Heart left ventricle (tissue), 16 donors: ENCODE measurements at regions not wholly inside any gene's neighbourhood (a gene's known extent, or its start where the extent isn't known, plus 50 kb on each side); places are given as distances from the start of the nearest gene placed in this dataset.

Experiments used
- ATAC-seq, 4 donors: fragments of 200-7000 bp; cut with Tn5 transposase; one replicate each; pipeline ENCODE4 v1.9.1; 2020 to 2022; ENCODE audit warnings: moderate library complexity in 4 of 4, mild to moderate bottlenecking in 3 of 4, moderate number of reproducible peaks in 1 of 4
- DNase-seq, 5 donors: peaks; one replicate each; pipeline ENCODE4 v3.0.0-alpha.2; 2020
- H3K27ac ChIP-seq, 12 donors: fragments of 200-600 bp; sonication (generic) in 4 of 12; one replicate each; pipeline versions ENCODE4 v1.5.0 to v1.8.0; 2016 to 2022; ENCODE audit warnings: mild to moderate bottlenecking in 2 of 12
- H3K27me3 ChIP-seq, 9 donors: fragments of 200-600 bp; sonication (generic) in 2 of 9; one replicate each; pipeline versions ENCODE4 v1.5.1 to v1.8.0; 2016 to 2022; ENCODE audit warnings: mild to moderate bottlenecking in 3 of 9
- H3K36me3 ChIP-seq, 9 donors: fragments of 200-600 bp; sonication (generic) in 2 of 9; one replicate each; pipeline versions ENCODE4 v1.5.0 to v1.8.0; 2018 to 2022; ENCODE audit warnings: mild to moderate bottlenecking in 2 of 9
- H3K4me1 ChIP-seq, 12 donors: fragments of 200-600 bp; sonication (generic) in 4 of 12; one replicate each; pipeline versions ENCODE4 v1.5.0 to v1.8.0; 2016 to 2022; ENCODE audit warnings: mild to moderate bottlenecking in 3 of 12
- H3K4me3 ChIP-seq, 12 donors: fragments of 200-600 bp; sonication (generic) in 4 of 12; one replicate each; pipeline versions ENCODE4 v1.5.0 to v1.8.0; 2017 to 2022; ENCODE audit warnings: mild to moderate bottlenecking in 9 of 12, moderate library complexity in 4 of 12
- H3K9me3 ChIP-seq, 12 donors: fragments of 200-600 bp; sonication (generic) in 4 of 12; one replicate each; pipeline versions ENCODE4 v1.5.0 to v1.8.0; 2016 to 2022; ENCODE audit warnings: mild to moderate bottlenecking in 1 of 12
- POLR2A ChIP-seq, 2 donors: fragments of 450-650 bp; IDR thresholded peaks; one replicate each; pipeline ENCODE4 v1.6.1; 2017; ENCODE audit warnings: antibody characterized with exemption in 2 of 2, mild to moderate bottlenecking in 2 of 2, moderate library complexity in 2 of 2
- WGBS, 4 donors: extraction: QIAGEN DNeasy Blood & Tissue Kit in 2 of 4; methylation state at CpG; one replicate each; pipeline versions ENCODE4 v1.1.5 to v1.1.7; 2013 to 2018; 5-methylcytosine and 5-hydroxymethylcytosine counted together
- intact Hi-C, 10 donors: fragments of 100-400 bp; cut with DNase I; formaldehyde crosslinking; loops; one replicate each; pipeline versions ENCODE4 v1.11.1 to v1.14.2; 2022
- TF ChIP-seq, protein P1 (sequence below), 12 donors: fragments of 200-600 bp; sonication (generic) in 4 of 12; IDR thresholded peaks; one replicate each; pipeline versions ENCODE4 v1.5.0 to v1.8.0; 2018 to 2022; ENCODE audit warnings: antibody characterized with exemption in 12 of 12, mild to moderate bottlenecking in 5 of 12
- donor health status: ischemic (EF 13 %, LVEDD 7.1; RV severe dilation, severe dysfunction).
- donor health status: healthy with polysubstance abuse.
- donor health status: DM: no; HTN: yes; CAD: no.
- donor health status: DM: no; HTN: no; CAD: no.
- donor health status: ischemic (EF 25% LVEDD 6.9; RV normal size, moderate dysfunction).
- donor health status: ischemic (EF 25% LVEDD 5.7; RV mildly dilated, moderate dysfunction).
- donor health status: healthy.
- donor health status: DM: yes; HTN: yes; CAD: no.
- donor health status: ischemic (EF 35%, LVEDD 5.7; RV mildly dilated, moderate dysfunction).
- donor health status: nonischemic (EF 11% LVEDD 7.7; RV severe dilation, severe dysfunction).
- donor health status: DM: yes; HTN: yes; CAD: no.
- donor health status: PGD.
- donor health status: ischemic (EF 29% LVEDD 5.4; RV normal size, mild dysfunction).
- donor health status: nonischemic (EF 23%, LVEDD 6.1; RV moderate dilation, normal function).

DNA sequence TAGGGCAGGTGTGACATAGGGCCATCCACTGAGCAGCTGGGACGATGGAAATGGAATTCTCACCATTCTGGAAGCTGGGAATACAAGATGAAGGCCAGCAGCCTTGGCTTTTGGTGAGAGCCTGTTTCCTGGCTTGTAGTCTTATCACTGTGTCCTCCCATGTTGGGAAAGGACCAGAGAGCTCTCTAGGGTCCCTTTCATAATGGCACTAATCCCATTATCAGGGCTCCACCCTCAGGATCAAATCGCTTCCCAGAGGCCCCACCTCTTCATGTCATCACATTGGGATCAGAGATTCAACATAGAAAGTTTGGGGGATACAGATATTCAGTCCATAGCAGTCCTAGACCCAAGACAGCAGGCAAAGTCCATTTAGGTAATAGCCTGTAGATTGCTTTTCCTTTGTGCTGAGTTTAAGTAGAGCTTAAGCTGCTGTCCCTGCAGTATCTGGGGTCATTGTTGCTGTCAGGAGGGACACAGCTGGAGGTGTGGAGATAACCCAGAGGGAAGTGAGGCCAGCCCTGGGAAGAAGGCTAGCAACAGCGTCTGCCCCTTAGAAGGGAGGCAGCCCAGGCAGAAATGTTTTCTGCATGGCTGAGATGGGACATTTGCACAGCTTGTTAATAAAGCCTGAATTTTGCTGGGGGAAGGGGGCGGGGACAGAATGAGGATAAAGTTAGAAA is 136.5 kb upstream of the GPR12 start:
- intact Hi-C loops = no loop called here
- H3K27ac ChIP-seq = no peak overlapping the region
- ATAC-seq (no peak), DNase-seq (no peak)
- H3K4me3 ChIP-seq = no peak overlapping the region
- H3K27me3 ChIP-seq = peaks cover 0 to 56% (median 6%) of the 10 kb centered on the region in 9 donors
- H3K4me1 ChIP-seq = no peaks in the 10 kb centered on the region
- TF ChIP-seq, protein P1, sequence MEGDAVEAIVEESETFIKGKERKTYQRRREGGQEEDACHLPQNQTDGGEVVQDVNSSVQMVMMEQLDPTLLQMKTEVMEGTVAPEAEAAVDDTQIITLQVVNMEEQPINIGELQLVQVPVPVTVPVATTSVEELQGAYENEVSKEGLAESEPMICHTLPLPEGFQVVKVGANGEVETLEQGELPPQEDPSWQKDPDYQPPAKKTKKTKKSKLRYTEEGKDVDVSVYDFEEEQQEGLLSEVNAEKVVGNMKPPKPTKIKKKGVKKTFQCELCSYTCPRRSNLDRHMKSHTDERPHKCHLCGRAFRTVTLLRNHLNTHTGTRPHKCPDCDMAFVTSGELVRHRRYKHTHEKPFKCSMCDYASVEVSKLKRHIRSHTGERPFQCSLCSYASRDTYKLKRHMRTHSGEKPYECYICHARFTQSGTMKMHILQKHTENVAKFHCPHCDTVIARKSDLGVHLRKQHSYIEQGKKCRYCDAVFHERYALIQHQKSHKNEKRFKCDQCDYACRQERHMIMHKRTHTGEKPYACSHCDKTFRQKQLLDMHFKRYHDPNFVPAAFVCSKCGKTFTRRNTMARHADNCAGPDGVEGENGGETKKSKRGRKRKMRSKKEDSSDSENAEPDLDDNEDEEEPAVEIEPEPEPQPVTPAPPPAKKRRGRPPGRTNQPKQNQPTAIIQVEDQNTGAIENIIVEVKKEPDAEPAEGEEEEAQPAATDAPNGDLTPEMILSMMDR (IDR thresholded peaks at IDR 0.05) = no peak
- no peak for TF ChIP-seq POLR2A (IDR thresholded peaks at IDR 0.05)
- WGBS, 4 donors = 28 to 39% (median 29%) methylated on average over 4 of the region's 4 CpGs
- no peaks in the 10 kb centered on the region for H3K9me3 ChIP-seq
- no peaks in the 10 kb centered on the region for H3K36me3 ChIP-seq

DNA sequence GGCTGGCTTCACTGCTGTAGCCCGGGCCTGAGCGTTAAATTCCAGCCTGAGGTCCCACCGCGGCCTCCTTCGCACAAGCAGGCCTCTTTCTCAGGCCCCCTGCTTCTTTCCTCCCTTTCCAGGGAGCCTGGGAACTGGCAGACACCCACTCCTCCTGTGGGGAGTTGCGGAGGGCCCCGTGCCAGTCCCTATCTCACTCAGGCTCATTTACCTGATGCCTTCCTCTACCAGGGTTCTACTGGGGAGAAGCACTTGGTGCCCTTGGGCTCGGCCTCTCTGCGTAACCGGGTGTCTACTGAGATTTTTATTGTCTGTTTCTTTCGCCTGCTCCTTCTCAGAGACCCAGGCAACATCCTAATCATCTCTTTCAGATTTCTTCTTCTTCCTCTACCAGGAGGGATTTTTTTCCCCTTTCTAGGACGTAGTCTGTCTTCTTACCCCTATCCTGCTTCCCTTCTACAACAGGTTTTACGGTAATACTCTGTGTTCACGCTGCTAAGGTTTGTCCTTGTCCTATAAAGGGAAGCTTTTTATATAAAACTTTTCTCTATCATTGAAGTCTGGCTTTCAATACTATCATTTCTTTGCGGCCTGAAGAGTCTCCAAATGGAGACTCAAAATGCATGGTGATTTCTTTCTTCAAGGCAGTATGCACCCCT is 135.4 kb upstream of the GPR12 start:
- DNase-seq (no peak), ATAC-seq (no peak)
- H3K27ac ChIP-seq = no peak overlapping the region
- intact Hi-C loops = no loop called here
- TF ChIP-seq, protein P1 (IDR thresholded peaks at IDR 0.05) = no peak
- TF ChIP-seq POLR2A (IDR thresholded peaks at IDR 0.05) = no peak
- H3K9me3 ChIP-seq = no peaks in the 10 kb centered on the region
- WGBS, 4 donors = 59 to 65% (median 60%) methylated on average over 15 of the region's 15 CpGs
- H3K27me3 ChIP-seq = peaks cover 0 to 53% (median 6%) of the 10 kb centered on the region in 9 donors
- no peak overlapping the region for H3K4me3 ChIP-seq
- H3K4me1 ChIP-seq = no peaks in the 10 kb centered on the region
- no peaks in the 10 kb centered on the region for H3K36me3 ChIP-seq

DNA sequence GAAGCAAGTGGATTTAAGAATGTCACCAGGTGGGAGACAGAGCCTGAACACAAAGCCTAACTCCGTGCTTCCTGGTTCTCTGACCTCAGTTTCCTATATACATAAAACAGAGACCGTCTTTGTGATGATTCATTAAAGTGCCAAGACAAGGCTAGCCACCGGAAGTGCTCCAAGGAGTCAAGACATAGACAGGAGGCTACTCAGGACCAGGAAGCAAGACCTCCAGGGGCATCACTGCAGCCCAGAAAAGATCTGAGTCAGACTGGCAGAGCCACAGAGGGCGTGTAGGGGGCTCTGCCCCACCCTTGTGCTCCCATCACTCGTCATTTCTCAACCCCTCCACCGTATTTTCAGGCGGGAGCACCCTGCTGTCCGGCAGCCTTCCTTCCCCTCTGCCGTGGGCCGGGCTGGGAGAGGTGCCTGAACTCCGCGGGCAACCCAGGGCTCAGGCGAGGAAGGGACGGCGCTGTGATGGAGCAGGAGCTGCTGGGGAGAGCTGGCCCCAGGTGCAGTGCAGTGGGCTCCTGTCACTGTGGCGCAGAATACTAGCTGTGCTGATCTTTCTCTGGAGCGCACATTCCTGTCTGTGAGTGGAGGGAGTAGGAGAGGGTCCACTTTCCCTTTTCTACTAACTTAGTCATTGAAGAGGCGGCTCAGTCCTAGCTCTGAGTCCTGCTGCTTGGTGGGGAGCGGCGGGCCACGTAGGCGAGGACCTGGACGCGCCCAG is 134.7 kb upstream of the GPR12 start:
- Histone ChIP-seq H3K27ac (no peak overlapping the region), H3K9me3 (no peaks in the 10 kb centered on the region), H3K4me3 (no peak overlapping the region), H3K36me3 (no peaks in the 10 kb centered on the region), H3K27me3 (peaks cover 0 to 46% (median 6%) of the 10 kb centered on the region in 9 donors), H3K4me1 (no peaks in the 10 kb centered on the region)
- no peak for TF ChIP-seq POLR2A (IDR thresholded peaks at IDR 0.05)
- TF ChIP-seq, protein P1 (IDR thresholded peaks at IDR 0.05) = no peak
- 35 to 41% (median 38%) methylated on average over 22 to 24 of the region's 24 CpGs for WGBS, 4 donors
- no peak for DNase-seq
- ATAC-seq = peak in 1 of 4 donors; percentile 22
- intact Hi-C loops = no loop called here

DNA sequence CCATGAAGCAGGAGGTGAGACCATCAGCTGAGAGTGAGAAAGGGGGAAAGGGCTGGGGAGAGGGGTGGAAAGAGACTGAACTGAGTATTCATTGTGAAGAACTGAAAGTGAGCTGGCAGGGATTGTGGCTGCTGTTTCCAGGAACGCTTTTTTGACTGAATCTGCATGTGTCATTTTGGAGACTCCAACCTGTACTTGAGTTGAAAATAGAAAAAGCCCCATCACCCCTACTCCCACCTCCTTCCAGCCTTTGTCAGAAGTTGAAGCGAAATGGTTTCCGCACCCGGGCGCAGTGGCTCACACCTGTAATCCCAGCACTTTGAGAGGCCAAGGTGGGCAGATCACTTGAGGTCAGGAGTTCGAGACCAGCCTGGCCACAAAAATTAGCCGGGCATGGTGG is 128.0 kb upstream of the GPR12 start:
- Histone ChIP-seq H3K27me3 (peaks cover 0 to 13% (median 0%) of the 10 kb centered on the region in 9 donors), H3K36me3 (no peaks in the 10 kb centered on the region), H3K9me3 (no peaks in the 10 kb centered on the region), H3K4me3 (no peak overlapping the region), H3K27ac (no peak overlapping the region), H3K4me1 (no peaks in the 10 kb centered on the region)
- WGBS, 4 donors = 85 to 94% (median 87%) methylated on average over 7 of the region's 7 CpGs
- DNase-seq (no peak), ATAC-seq (no peak)
- intact Hi-C loops = no loop called here
- no peak for TF ChIP-seq POLR2A (IDR thresholded peaks at IDR 0.05)
- TF ChIP-seq, protein P1 (IDR thresholded peaks at IDR 0.05) = no peak
